MM.1S (cell line): ENCODE measurements at regions not wholly inside any gene's neighbourhood (a gene's known extent, or its start where the extent isn't known, plus 50 kb on each side); places are given as distances from the start of the nearest gene placed in this dataset.

Experiments used
- DNase-seq: peaks from one replicate; pipeline ENCODE4 v3.0.0-alpha.2; 2015
- H2AFZ ChIP-seq: fragments of 300-600 bp; sonication (generic); 2 replicates; pipeline ENCODE4 v1.6.0; 2016; ENCODE audit warnings: antibody characterized with exemption, low read length
- H3F3A ChIP-seq: fragments of 300-600 bp; sonication (generic); 2 replicates; pipeline ENCODE4 v1.6.1; 2016; ENCODE audit warnings: mild to moderate bottlenecking, antibody characterized with exemption, low read length, moderate library complexity, mixed read lengths; ENCODE audit not compliant: insufficient read depth
- H3K27ac ChIP-seq: fragments of 300-600 bp; sonication (generic); 2 replicates; pipeline ENCODE4 v1.5.1; 2016; ENCODE audit warnings: mild to moderate bottlenecking, low read length
- H3K27me3 ChIP-seq: fragments of 300-600 bp; sonication (generic); replicated peaks from 2 replicates; pipeline ENCODE4 v1.6.0; 2016; ENCODE audit warnings: low read length; ENCODE audit not compliant: insufficient read depth
- H3K36me3 ChIP-seq: fragments of 300-600 bp; sonication (generic); replicated peaks from 2 replicates; pipeline ENCODE4 v1.6.1; 2016; ENCODE audit warnings: mild to moderate bottlenecking, low read length, mixed read lengths; ENCODE audit not compliant: insufficient read depth
- H3K4me1 ChIP-seq: fragments of 300-600 bp; sonication (generic); 2 replicates; pipeline ENCODE4 v1.6.1; 2016; ENCODE audit warnings: low read length, mixed read lengths
- H3K4me2 ChIP-seq: fragments of 300-600 bp; sonication (generic); 2 replicates; pipeline ENCODE4 v1.6.0; 2016; ENCODE audit warnings: low read depth, low read length
- H3K4me3 ChIP-seq: fragments of 300-600 bp; sonication (generic); 2 replicates; pipeline ENCODE4 v1.5.1; 2016; ENCODE audit warnings: low read length, mixed read lengths
- H3K79me2 ChIP-seq: fragments of 300-600 bp; sonication (generic); 2 replicates; pipeline ENCODE4 v1.6.1; 2016; ENCODE audit warnings: mixed run types, low read length, mixed read lengths
- H3K9ac ChIP-seq: fragments of 300-600 bp; sonication (generic); 2 replicates; pipeline ENCODE4 v1.6.1; 2016; ENCODE audit warnings: low read length, mixed read lengths
- H3K9me2 ChIP-seq: fragments of 300-600 bp; sonication (generic); replicated peaks from 2 replicates; pipeline ENCODE4 v1.6.1; 2016; ENCODE audit warnings: mild to moderate bottlenecking, low read length, mixed read lengths; ENCODE audit not compliant: insufficient read depth
- H3K9me3 ChIP-seq: fragments of 300-600 bp; sonication (generic); replicated peaks from 2 replicates; pipeline ENCODE4 v1.6.1; 2016; ENCODE audit warnings: mild to moderate bottlenecking, low read length, mixed read lengths; ENCODE audit not compliant: insufficient read depth
- H4K20me1 ChIP-seq: fragments of 300-600 bp; sonication (generic); 2 replicates; pipeline ENCODE4 v1.6.1; 2016; ENCODE audit warnings: mild to moderate bottlenecking, low read length, moderate library complexity, mixed read lengths; ENCODE audit not compliant: insufficient read depth
- EZH2 ChIP-seq: fragments of 300-600 bp; sonication (generic); optimal IDR thresholded peaks from 2 replicates; pipeline ENCODE3; 2017; ENCODE audit warnings: low read depth, mild to moderate bottlenecking, antibody characterized with exemption, low read length, mixed read lengths
- EZH2phosphoT487 ChIP-seq: fragments of 300-600 bp; sonication (generic); IDR thresholded peaks from 2 replicates; pipeline ENCODE4 v1.6.1; 2018; ENCODE audit warnings: antibody characterized with exemption, low read length
- TF ChIP-seq, protein P1 (sequence below): fragments of 300-600 bp; sonication (generic); IDR thresholded peaks from 2 replicates; pipeline ENCODE4 v1.5.1; 2016; ENCODE audit warnings: antibody characterized with exemption, low read length, mixed read lengths

DNA sequence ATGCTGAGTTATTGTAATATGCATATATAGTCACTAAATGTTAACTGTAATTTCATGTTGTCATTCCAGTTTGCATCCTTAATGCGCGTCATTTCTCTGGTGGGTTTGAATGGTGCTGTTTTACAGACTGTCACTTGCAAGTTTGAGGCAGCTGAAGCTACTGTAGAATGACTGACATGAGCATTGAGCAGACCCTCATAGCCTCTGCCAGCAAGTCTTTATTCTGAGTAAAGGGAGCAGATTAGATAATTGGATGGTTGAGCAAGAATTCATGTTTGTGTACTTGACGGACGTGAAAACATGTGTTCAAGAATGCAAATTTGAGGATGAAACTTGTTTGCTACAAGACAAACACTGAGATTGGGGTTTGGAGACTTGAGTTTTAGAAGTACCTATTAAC, 854.8 kb upstream of the KLHL29 start:
- Histone ChIP-seq H3K27me3 (no peaks in the 10 kb centered on the region), H3K79me2 (no peaks in the 10 kb centered on the region), H3K27ac (no peak overlapping the region), H3K9me3 (no peaks in the 10 kb centered on the region), H3F3A (no peaks in the 10 kb centered on the region), H2AFZ (no peak overlapping the region), H3K4me2 (no peak overlapping the region), H3K4me1 (no peaks in the 10 kb centered on the region), H3K36me3 (no peaks in the 10 kb centered on the region), H3K9ac (no peak overlapping the region), H3K4me3 (no peak overlapping the region), H3K9me2 (no peaks in the 10 kb centered on the region), H4K20me1 (no peaks in the 10 kb centered on the region)
- TF ChIP-seq EZH2 (no peak), EZH2phosphoT487 (no peak)
- TF ChIP-seq, protein P1, sequence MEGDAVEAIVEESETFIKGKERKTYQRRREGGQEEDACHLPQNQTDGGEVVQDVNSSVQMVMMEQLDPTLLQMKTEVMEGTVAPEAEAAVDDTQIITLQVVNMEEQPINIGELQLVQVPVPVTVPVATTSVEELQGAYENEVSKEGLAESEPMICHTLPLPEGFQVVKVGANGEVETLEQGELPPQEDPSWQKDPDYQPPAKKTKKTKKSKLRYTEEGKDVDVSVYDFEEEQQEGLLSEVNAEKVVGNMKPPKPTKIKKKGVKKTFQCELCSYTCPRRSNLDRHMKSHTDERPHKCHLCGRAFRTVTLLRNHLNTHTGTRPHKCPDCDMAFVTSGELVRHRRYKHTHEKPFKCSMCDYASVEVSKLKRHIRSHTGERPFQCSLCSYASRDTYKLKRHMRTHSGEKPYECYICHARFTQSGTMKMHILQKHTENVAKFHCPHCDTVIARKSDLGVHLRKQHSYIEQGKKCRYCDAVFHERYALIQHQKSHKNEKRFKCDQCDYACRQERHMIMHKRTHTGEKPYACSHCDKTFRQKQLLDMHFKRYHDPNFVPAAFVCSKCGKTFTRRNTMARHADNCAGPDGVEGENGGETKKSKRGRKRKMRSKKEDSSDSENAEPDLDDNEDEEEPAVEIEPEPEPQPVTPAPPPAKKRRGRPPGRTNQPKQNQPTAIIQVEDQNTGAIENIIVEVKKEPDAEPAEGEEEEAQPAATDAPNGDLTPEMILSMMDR = no peak
- no peak for DNase-seq

GRCh38 chr2:22536133-22536532, 848.8 kb upstream of the KLHL29 start:
- H3K27ac ChIP-seq = no peak overlapping the region
- DNase-seq = no peak
- no peaks in the 10 kb centered on the region for H3K79me2 ChIP-seq

GRCh38 chr2:22554453-22554852, 830.5 kb upstream of the KLHL29 start:
- no peak overlapping the region for H3K4me3 ChIP-seq

More at GRCh38 chr2:22536133-22536532, 848.8 kb upstream of the KLHL29 start:
- no peaks in the 10 kb centered on the region for H3K27me3 ChIP-seq
- no peak overlapping the region for H3K9ac ChIP-seq
- no peaks in the 10 kb centered on the region for H3K9me2 ChIP-seq
- H3K36me3 ChIP-seq = no peaks in the 10 kb centered on the region
- no peak overlapping the region for H2AFZ ChIP-seq
- H3K9me3 ChIP-seq = no peaks in the 10 kb centered on the region
- H3K4me1 ChIP-seq = no peaks in the 10 kb centered on the region
- TF ChIP-seq EZH2 (no peak), EZH2phosphoT487 (no peak)
- TF ChIP-seq, protein P1 = no peak
- no peak overlapping the region for H3K4me3 ChIP-seq
- no peaks in the 10 kb centered on the region for H3F3A ChIP-seq
- no peak overlapping the region for H3K4me2 ChIP-seq
- no peaks in the 10 kb centered on the region for H4K20me1 ChIP-seq

More at GRCh38 chr2:22554453-22554852, 830.5 kb upstream of the KLHL29 start:
- no peak overlapping the region for H3K27ac ChIP-seq
- no peak overlapping the region for H3K4me2 ChIP-seq
- no peaks in the 10 kb centered on the region for H3K27me3 ChIP-seq
- H3K9me3 ChIP-seq = no peaks in the 10 kb centered on the region
- H3K36me3 ChIP-seq = no peaks in the 10 kb centered on the region
- H3K9ac ChIP-seq = no peak overlapping the region
- no peaks in the 10 kb centered on the region for H3K9me2 ChIP-seq
- H2AFZ ChIP-seq = no peak overlapping the region
- H3K4me1 ChIP-seq = no peaks in the 10 kb centered on the region
- H4K20me1 ChIP-seq = no peaks in the 10 kb centered on the region
- DNase-seq = no peak
- H3K79me2 ChIP-seq = no peaks in the 10 kb centered on the region
- TF ChIP-seq EZH2phosphoT487 = no peak
- TF ChIP-seq EZH2 = no peak
- TF ChIP-seq, protein P1 = no peak
- H3F3A ChIP-seq = no peaks in the 10 kb centered on the region
